IPS-18c (cell line): ENCODE measurements at regions not wholly inside any gene's neighbourhood (a gene's known extent, or its start where the extent isn't known, plus 50 kb on each side); places are given as distances from the start of the nearest gene placed in this dataset.

Source experiments
- H3K4me3 ChIP-seq: 2 replicates; pipeline ENCODE4 v1.7.0; 2013; ENCODE audit warnings: low read depth, mild to moderate bottlenecking, low read length, moderate library complexity; ENCODE audit not compliant: insufficient read depth
- H3K9me3 ChIP-seq: one replicate; pipeline ENCODE4 v1.6.1; 2013; ENCODE audit warnings: mild to moderate bottlenecking, low read length, moderate library complexity; ENCODE audit not compliant: control insufficient read depth, insufficient read depth

DNA sequence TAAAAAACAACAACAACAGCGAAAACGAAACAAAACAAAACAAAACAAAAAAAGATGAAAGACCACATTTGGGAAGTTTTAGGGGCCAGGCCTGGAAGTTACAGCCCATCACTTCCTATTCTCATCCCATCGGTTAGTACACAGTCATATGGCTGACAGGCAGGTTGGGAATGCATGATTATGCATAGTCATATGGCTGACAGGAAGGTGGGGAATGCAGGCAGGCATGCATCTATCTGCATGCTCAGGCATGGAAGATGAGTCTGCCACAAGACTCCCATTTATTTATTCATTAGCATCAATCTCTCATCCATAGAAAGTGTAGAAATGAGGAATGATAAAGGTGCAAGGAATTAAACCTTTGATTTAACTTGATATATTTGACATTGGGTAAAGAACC lies 325.3 kb upstream of the MEX3C start:
- Histone ChIP-seq H3K4me3 (no peak overlapping the region), H3K9me3 (no peaks in the 10 kb centered on the region)

GRCh38 chr18:51523671-51524070 lies 326.2 kb upstream of the MEX3C start:
- Histone ChIP-seq H3K9me3 (no peaks in the 10 kb centered on the region), H3K4me3 (no peak overlapping the region)

DNA sequence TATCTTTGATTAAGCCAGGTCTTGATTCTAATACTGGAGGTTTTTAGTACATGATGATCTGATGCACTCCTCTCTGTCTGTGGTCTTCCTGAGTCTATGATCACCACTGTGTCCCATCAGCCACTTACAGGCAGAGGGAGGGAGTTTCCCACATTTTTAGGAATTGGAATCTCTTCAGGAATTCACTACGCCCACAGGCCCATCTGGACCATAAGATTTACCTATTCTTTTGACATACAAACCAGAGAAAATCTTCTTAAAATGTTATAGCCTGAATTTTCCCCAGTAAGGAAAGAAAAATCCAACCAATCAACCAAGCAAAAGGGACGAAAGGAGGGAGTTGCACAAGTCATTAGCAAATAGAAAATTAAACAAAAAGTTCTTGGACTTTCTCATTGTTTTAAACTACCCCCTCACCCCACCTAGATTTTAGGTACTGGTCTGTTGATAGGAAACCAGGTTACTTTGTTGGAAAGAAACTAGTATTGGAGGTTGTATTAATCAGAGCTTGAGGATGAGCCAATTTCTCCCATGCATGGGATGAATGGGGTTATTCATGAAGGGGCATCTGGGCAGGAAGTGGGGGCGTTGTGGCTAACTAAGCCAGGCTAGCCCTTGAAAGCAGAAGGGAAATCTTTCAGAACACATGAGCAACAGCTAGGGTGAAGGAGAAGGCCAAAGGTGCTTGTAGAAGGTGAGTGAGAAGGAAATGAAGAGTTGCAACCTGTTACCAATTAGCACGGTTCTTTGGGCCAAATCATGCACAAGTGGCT lies 328.2 kb upstream of the MEX3C start:
- Histone ChIP-seq H3K9me3 (no peaks in the 10 kb centered on the region), H3K4me3 (no peak overlapping the region)

- H3K4me3 ChIP-seq, result no peak overlapping the region
- no peaks in the 10 kb centered on the region for H3K9me3 ChIP-seq
These were observed 330.3 kb upstream of the MEX3C start for GRCh38 chr18:51527826-51528225.

- Histone ChIP-seq H3K9me3 (no peaks in the 10 kb centered on the region), H3K4me3 (no peak overlapping the region)
These were observed 334.0 kb upstream of the MEX3C start for GRCh38 chr18:51531501-51531900.

DNA sequence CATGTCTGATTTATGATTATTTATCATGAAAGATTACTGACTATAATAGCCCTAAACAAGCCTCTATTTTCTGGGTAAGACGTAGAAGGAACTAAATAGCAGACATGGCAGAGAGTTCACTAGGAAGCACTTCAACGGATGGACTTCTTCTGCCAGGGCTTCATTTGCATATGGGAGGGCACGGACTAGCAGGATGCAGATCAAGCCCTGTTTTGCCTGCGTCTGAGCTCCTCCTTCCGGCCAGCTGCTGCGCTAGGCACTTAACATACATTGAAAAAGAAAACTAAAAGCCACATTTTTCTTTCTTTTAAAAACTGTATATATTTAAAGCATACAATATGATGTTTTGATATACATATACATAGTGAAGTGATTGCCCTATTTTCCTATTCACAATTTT lies 340.0 kb upstream of the MEX3C start:
- H3K4me3 ChIP-seq, result no peak overlapping the region
- no peaks in the 10 kb centered on the region for H3K9me3 ChIP-seq

DNA sequence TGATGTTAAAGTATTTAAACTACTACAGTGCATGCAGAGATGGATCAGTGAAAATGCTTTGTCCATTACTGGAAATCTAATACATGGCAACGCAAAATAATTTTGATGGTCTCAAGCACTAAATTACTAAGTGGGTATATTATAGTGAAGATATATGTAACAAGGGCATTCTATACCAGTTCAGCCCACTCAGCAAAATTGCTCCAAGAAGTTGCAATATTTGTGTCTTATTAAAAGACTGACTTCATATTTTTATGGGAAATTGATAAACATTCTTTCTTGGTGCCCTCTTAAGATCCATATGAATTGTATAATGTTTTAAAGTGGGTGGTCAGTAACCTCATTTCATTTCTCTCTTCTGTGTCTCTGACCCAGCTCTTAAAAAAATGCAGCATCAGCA lies 343.1 kb upstream of the MEX3C start:
- H3K9me3 ChIP-seq, result no peaks in the 10 kb centered on the region
- H3K4me3 ChIP-seq, result no peak overlapping the region

DNA sequence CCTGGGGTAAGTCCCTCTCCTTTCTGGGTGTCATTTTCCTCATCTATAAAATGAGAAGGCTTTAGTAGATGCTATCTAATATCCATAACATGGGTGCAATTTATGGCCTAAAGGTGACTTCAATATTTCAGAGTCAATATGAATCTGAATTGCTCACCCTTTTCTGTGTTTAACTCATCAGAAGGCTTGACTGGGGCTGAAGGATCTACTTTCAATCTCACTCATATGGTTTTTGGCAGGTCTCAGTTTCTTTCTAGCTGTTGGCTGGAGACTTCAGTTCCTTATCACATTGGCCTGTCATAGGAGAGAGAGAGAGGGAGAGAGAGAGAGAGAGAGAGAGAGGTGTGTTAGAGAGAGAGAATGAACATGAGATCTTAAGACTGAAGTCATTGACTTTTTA lies 343.7 kb upstream of the MEX3C start:
- no peaks in the 10 kb centered on the region for H3K9me3 ChIP-seq
- H3K4me3 ChIP-seq, result no peak overlapping the region

DNA sequence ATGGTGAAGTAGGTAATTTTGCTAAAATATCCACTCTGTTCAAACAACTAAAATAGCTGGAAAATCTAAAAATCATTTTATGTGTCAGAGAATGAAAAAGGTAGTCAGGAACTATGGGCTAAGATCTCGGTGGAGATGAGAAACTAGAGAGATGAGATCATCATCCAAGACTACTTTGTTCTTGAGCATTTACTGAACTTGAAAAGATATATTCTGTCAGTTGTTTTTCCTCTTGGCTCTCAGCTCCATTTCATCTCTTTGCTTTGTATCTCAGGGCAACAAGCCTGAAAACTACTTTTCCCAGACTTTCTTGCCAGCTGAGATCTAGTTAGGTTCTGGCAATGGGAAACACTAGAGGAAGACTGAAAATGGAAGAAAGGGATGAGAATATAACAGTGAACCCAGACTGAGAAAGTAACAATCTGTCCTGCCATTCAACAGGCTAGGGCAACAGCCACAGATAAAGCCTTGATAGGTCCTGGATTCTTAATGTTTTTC lies 346.2 kb upstream of the MEX3C start:
- H3K4me3 ChIP-seq, result no peak overlapping the region
- no peaks in the 10 kb centered on the region for H3K9me3 ChIP-seq

GRCh38 chr18:51545446-51545845 lies 348.0 kb upstream of the MEX3C start:
- Histone ChIP-seq H3K9me3 (no peaks in the 10 kb centered on the region), H3K4me3 (no peak overlapping the region)

DNA sequence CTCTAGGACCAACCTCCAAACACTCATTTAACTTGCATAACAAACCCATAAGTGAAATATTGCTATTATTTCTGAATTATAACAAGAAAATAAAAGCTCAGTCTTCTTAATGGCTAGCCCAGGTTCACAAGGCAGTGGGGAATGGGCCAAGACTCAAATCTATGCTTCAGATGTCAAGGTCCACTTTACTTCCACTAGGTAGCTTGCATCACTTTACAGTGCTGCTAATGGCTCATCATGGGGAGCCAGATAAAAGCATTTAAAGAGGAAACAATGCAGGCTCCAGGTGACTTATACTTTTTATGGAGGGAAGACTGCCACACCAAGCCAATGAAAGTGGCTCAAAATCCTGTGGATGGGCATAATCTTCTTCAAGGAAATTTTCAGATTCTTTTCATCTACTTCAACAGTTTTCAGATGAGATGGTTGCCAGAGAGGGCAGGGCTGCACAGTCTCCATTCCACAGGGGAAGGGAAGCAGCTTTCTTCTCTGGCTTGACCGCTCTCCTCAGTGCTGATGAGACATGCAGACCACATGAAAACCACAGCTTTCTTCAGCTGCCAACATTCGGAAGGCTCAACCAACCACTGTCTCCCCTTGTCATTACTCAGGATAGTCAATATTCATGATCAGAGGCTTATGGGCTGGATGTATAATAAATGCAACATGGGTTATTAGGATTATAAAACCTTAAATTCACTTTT lies 361.9 kb upstream of the MEX3C start:
- Histone ChIP-seq H3K4me3 (no peak overlapping the region), H3K9me3 (peaks cover 2% of the 10 kb centered on the region)

GRCh38 chr18:51559902-51560287 lies 362.4 kb upstream of the MEX3C start:
- no peak overlapping the region for H3K4me3 ChIP-seq
- H3K9me3 ChIP-seq, result peaks cover 2% of the 10 kb centered on the region

DNA sequence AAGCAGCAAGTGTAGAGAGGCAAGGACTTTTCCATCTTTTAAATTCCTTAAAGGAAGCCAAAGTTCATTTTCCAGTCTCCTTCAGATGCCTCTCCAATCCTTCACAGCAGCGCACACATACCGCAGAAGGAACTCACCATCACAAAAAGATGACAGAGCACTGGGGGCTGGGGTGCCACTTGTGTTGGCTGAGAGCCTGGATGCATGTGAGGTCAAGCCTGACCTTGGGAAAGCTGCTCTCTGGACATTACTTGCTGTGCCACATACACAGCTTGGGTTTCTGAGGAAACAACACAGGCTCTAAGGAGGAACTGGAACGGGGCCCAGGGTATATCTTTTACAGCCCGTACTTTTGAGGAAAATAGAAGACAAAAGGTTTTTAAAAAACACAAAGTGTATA lies 364.3 kb upstream of the MEX3C start:
- H3K4me3 ChIP-seq, result no peak overlapping the region
- peaks cover 2% of the 10 kb centered on the region for H3K9me3 ChIP-seq

DNA sequence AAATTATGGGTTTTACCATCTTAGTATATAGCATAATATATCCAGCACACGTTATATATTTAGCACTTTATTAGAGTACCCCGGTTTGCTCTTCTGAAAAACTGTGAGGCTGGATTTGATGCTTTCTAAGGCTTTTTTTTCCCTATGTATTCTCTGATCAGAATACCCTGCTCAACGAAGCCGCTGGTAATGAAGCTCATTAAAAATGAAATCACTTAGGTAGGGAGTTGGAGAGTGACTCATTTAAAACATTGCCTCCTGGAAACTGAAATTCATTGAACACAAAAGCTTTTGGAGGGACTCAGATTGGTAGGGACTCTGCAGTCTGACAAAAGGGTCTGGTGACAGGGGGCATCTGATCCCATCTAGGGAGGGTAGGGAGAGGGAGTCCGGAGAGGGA lies 365.4 kb upstream of the MEX3C start:
- Histone ChIP-seq H3K4me3 (no peak overlapping the region), H3K9me3 (peaks cover 2% of the 10 kb centered on the region)

DNA sequence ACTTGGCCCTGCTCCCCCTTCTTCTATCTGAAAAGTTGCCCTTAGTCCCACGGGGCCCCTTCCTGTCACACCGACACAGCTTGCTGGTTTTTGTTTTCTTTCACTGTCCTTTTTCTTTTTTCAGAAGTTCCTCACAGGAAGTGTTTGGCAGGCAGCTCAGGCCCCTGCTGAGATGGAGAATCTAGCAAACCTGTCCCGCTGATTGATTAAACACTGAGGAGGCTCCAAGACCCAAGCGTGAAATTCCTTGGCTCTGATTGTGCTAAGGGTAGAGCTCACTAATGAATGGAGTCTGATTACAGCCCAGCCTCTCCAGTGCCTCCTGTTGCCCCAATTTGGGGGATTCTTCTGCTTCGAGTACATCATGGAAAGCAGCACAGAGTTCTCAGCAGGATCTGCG lies 365.9 kb upstream of the MEX3C start:
- no peak overlapping the region for H3K4me3 ChIP-seq
- peaks cover 2% of the 10 kb centered on the region for H3K9me3 ChIP-seq

DNA sequence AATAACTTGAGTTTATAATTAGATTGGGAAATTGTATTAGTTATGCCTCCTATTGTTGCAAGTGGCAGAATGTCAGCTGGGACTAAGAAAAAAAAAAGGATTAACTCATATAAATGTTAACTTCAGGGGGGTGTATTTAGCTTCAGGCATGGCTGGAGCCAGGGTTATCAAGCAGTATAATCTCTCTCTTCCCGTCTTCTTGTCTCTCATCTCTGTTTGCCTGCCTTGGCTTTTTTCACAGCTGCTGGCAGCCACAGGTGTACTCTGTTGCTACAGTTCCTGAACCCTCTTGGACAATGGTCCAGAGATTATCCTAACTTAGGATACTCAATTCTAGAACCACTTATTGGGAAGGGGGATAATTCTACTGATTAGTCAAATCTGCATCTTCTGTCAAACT lies 370.7 kb upstream of the MEX3C start:
- Histone ChIP-seq H3K4me3 (no peak overlapping the region), H3K9me3 (peaks cover 2% of the 10 kb centered on the region)

DNA sequence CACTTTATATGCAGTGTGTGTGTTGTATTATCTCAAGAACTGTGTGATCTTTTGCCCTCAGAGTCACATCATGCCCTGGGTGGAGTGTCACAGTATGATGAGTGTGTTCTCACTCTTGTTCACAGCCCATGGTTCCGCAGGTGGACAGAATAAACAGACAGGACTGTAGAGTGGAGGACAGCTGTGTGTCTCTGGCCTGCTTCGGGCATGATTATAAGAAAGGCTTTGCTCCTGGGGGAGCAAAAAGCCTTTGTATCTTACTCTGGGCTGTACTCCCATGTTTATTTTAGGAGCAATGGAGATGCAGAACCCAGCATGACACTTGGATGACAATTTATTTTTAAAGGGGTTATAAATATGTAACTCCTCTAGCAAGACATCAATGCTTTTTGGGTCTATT lies 371.7 kb upstream of the MEX3C start:
- no peak overlapping the region for H3K4me3 ChIP-seq

GRCh38 chr18:51569561-51569960 lies 372.1 kb upstream of the MEX3C start:
- H3K9me3 ChIP-seq, result no peaks in the 10 kb centered on the region
- H3K4me3 ChIP-seq, result no peak overlapping the region

More for the DNA sequence above, 371.7 kb upstream of the MEX3C start:
- H3K9me3 ChIP-seq, result no peaks in the 10 kb centered on the region
